Caco-2 (cell line): ENCODE measurements at regions not wholly inside any gene's neighbourhood (a gene's known extent, or its start where the extent isn't known, plus 50 kb on each side); places are given as distances from the start of the nearest gene placed in this dataset.

ENCODE experiments used
- BruUV-seq: library from RNA; stranded (reverse); fragments of 400-500 nt; replicated peaks from 2 replicates; lab custom pipeline; 2021; lab: Mats Ljungman, UMichigan
- CTCF ChIA-PET: fragments of 300-600 bp; sonication (Branson Sonifier 250); formaldehyde crosslinking; loops from one replicate; lab custom pipeline; 2022; ENCODE audit warnings: antibody characterized with exemption; lab: Charles Lee
- POLR2A ChIA-PET: fragments of 300-600 bp; sonication (Branson Sonifier 250); formaldehyde crosslinking; loops from one replicate; lab custom pipeline; 2022; ENCODE audit warnings: antibody characterized with exemption; lab: Charles Lee
- DNase-seq, 2 experiments: peaks; one replicate each; pipeline versions ENCODE4 v3.0.0 to v3.0.0-alpha.2; 2020 to 2022
- H3K27me3 ChIP-seq: replicated peaks from 2 replicates; pipeline ENCODE4 v1.6.0; 2011; ENCODE audit warnings: low read length; ENCODE audit not compliant: control insufficient read depth, insufficient read depth
- H3K36me3 ChIP-seq: 2 replicates; pipeline ENCODE4 v1.5.1; 2011; ENCODE audit warnings: low read length; ENCODE audit not compliant: control insufficient read depth, insufficient read depth
- H3K4me1 ChIP-seq: fragments of 250-450 bp; sonication (Bioruptor Pico); 2 replicates; pipeline ENCODE4 v1.5.1; 2020; ENCODE audit warnings: mild to moderate bottlenecking
- H3K4me3 ChIP-seq: 2 replicates; pipeline ENCODE4 v1.5.1; 2011; ENCODE audit warnings: low read depth, mild to moderate bottlenecking, control low read depth, low read length
- H3K9me3 ChIP-seq: fragments of 250-450 bp; sonication (Bioruptor Pico); 2 replicates; pipeline ENCODE4 v1.5.1; 2020; ENCODE audit warnings: mild to moderate bottlenecking, moderate library complexity
- H3K27ac Mint-ChIP-seq: one replicate; pipeline ENCODE4 v1.8.0; 2022; ENCODE audit warnings: mixed read lengths; ENCODE audit not compliant: unreplicated experiment
- H3K27me3 Mint-ChIP-seq: one replicate; pipeline ENCODE4 v1.8.0; 2022; ENCODE audit warnings: mixed read lengths; ENCODE audit not compliant: insufficient read depth, unreplicated experiment
- H3K36me3 Mint-ChIP-seq: one replicate; pipeline ENCODE4 v1.8.0; 2022; ENCODE audit warnings: mild to moderate bottlenecking, mixed read lengths; ENCODE audit not compliant: insufficient read depth, unreplicated experiment
- H3K4me1 Mint-ChIP-seq: one replicate; pipeline ENCODE4 v1.8.0; 2022; ENCODE audit warnings: low read depth, mixed read lengths; ENCODE audit not compliant: unreplicated experiment
- H3K4me3 Mint-ChIP-seq: one replicate; pipeline ENCODE4 v1.8.0; 2022; ENCODE audit warnings: mild to moderate bottlenecking, moderate library complexity, mixed read lengths; ENCODE audit not compliant: unreplicated experiment
- H3K9me3 Mint-ChIP-seq: one replicate; pipeline ENCODE4 v1.8.0; 2022; ENCODE audit warnings: mixed read lengths; ENCODE audit not compliant: unreplicated experiment
- CTCF ChIP-seq, 2 experiments: fragments of 200-600 bp in 1 of 2; IDR thresholded peaks; 1 replicate in 1 of 2; 2 replicates in 1 of 2; pipeline versions ENCODE4 v1.5.1 to v1.8.0; 2011 to 2022; ENCODE audit warnings: antibody characterized with exemption in 1 of 2, control low read depth in 1 of 2, inconsistent platforms in 1 of 2, low read depth in 1 of 2, low read length in 1 of 2, mild to moderate bottlenecking in 1 of 2, moderate library complexity in 1 of 2; ENCODE audit not compliant: insufficient read depth in 1 of 2, severe bottlenecking in 1 of 2, unreplicated experiment in 1 of 2
- intact Hi-C: fragments of 100-400 bp; cut with micrococcal nuclease; formaldehyde crosslinking; loops from one replicate; pipeline ENCODE4 v1.10.0; 2022; ENCODE audit not compliant: unreplicated experiment

- no peak for TF ChIP-seq CTCF (IDR thresholded peaks at IDR 0.05; ENCODE audit: insufficient read depth in 1 of 2, low read depth in 1 of 2, low read length in 1 of 2, severe bottlenecking in 1 of 2, unreplicated experiment in 1 of 2)
- Mint-ChIP-seq H3K4me1 (no peaks in the 10 kb centered on the region), H3K36me3 (no peaks in the 10 kb centered on the region), H3K9me3 (no peaks in the 10 kb centered on the region), H3K4me3 (no peak overlapping the region), H3K27ac (no peak overlapping the region), H3K27me3 (peaks cover 3% of the 10 kb centered on the region)
- Histone ChIP-seq H3K4me3 (no peak overlapping the region), H3K9me3 (no peaks in the 10 kb centered on the region), H3K36me3 (no peaks in the 10 kb centered on the region), H3K27me3 (no peaks in the 10 kb centered on the region), H3K4me1 (no peaks in the 10 kb centered on the region)
- ChIA-PET CTCF (no interaction called here), POLR2A (no interaction called here)
- BruUV-seq: no TSS peak
- intact Hi-C loops: no loop called here
- DNase-seq: no peak
These were observed 53.2 kb upstream of the SPTLC3 start for GRCh38 chr20:12955611-12956010.

GRCh38 chr20:12956303-12956702 lies 52.5 kb upstream of the SPTLC3 start:
- no peaks in the 10 kb centered on the region for H3K9me3 ChIP-seq
- no peaks in the 10 kb centered on the region for H3K4me1 ChIP-seq
- ChIA-PET CTCF (no interaction called here), POLR2A (no interaction called here)
- DNase-seq: no peak
- BruUV-seq: no TSS peak
- H3K27me3 Mint-ChIP-seq: peaks cover 3% of the 10 kb centered on the region
- H3K36me3 ChIP-seq: no peaks in the 10 kb centered on the region
- no peak overlapping the region for H3K4me3 Mint-ChIP-seq
- no peaks in the 10 kb centered on the region for H3K36me3 Mint-ChIP-seq
- H3K27me3 ChIP-seq: no peaks in the 10 kb centered on the region
- no peak overlapping the region for H3K27ac Mint-ChIP-seq
- no peaks in the 10 kb centered on the region for H3K9me3 Mint-ChIP-seq
- no peak overlapping the region for H3K4me3 ChIP-seq
- intact Hi-C loops: no loop called here
- no peak for TF ChIP-seq CTCF (IDR thresholded peaks at IDR 0.05; ENCODE audit: insufficient read depth in 1 of 2, low read depth in 1 of 2, low read length in 1 of 2, severe bottlenecking in 1 of 2, unreplicated experiment in 1 of 2)
- H3K4me1 Mint-ChIP-seq: no peaks in the 10 kb centered on the region

GRCh38 chr20:12957968-12958367 lies 50.8 kb upstream of the SPTLC3 start:
- H3K4me1 ChIP-seq: 0 out of 2 replicates have a peak, but pooled peaks cover under 1% of the 10 kb centered on the region
- no TSS peak for BruUV-seq
- Mint-ChIP-seq H3K27me3 (no peaks in the 10 kb centered on the region), H3K9me3 (no peaks in the 10 kb centered on the region), H3K36me3 (no peaks in the 10 kb centered on the region), H3K27ac (no peak overlapping the region), H3K4me1 (no peaks in the 10 kb centered on the region), H3K4me3 (no peak overlapping the region)
- ChIA-PET CTCF (no interaction called here), POLR2A (interaction anchor here (0.6 kb wide), 1 partner anchor 388 kb away, joined by 3 read pairs; no protein-coding TSS in a partner anchor)
- H3K36me3 ChIP-seq: no peaks in the 10 kb centered on the region
- intact Hi-C loops: no loop called here
- H3K4me3 ChIP-seq: no peak overlapping the region
- TF ChIP-seq CTCF (IDR thresholded peaks at IDR 0.05; ENCODE audit: insufficient read depth in 1 of 2, low read depth in 1 of 2, low read length in 1 of 2, severe bottlenecking in 1 of 2, unreplicated experiment in 1 of 2): no peak
- H3K27me3 ChIP-seq: no peaks in the 10 kb centered on the region
- no peaks in the 10 kb centered on the region for H3K9me3 ChIP-seq
- no peak for DNase-seq
